Mesodermal cell (in vitro differentiated cells): ENCODE measurements at regions not wholly inside any gene's neighbourhood (a gene's known extent, or its start where the extent isn't known, plus 50 kb on each side); places are given as distances from the start of the nearest gene placed in this dataset.
"Not testable (repeated sequence)": the region's sequence is repeated elsewhere in the genome, so short reads cannot be mapped to it uniquely, and the experiment has no call there.

ENCODE experiments used
- H3K27ac ChIP-seq: 2 replicates; pipeline ENCODE4 v1.7.0; 2013; ENCODE audit warnings: mild to moderate bottlenecking, low read depth, low read length, moderate library complexity; ENCODE audit not compliant: severe bottlenecking
- H3K36me3 ChIP-seq: 2 replicates; pipeline ENCODE4 v1.7.1; 2013; ENCODE audit warnings: mild to moderate bottlenecking, low read length, moderate library complexity; ENCODE audit not compliant: control insufficient read depth, insufficient read depth
- H3K4me1 ChIP-seq: one replicate; pipeline ENCODE4 v1.7.1; 2013; ENCODE audit warnings: mild to moderate bottlenecking, low read length; ENCODE audit not compliant: insufficient read depth, control insufficient read depth, poor library complexity, severe bottlenecking
- H3K4me3 ChIP-seq: 2 replicates; pipeline ENCODE4 v1.7.0; 2013; ENCODE audit warnings: low read length, control low read depth, mild to moderate bottlenecking; ENCODE audit not compliant: insufficient read depth, poor library complexity, severe bottlenecking; ENCODE audit errors: extremely low read depth
- H3K9me3 ChIP-seq: 2 replicates; pipeline ENCODE4 v1.7.1; 2013; ENCODE audit warnings: mild to moderate bottlenecking, low read length, moderate library complexity; ENCODE audit not compliant: control insufficient read depth
- WGBS, 2 experiments: methylation state at CpG; one replicate each; pipeline ENCODE4 v1.1.5; 2013; ENCODE audit warnings: missing lambda C conversion rate in 2 of 2; ENCODE audit not compliant: insufficient coverage in 2 of 2; 5-methylcytosine and 5-hydroxymethylcytosine counted together

DNA sequence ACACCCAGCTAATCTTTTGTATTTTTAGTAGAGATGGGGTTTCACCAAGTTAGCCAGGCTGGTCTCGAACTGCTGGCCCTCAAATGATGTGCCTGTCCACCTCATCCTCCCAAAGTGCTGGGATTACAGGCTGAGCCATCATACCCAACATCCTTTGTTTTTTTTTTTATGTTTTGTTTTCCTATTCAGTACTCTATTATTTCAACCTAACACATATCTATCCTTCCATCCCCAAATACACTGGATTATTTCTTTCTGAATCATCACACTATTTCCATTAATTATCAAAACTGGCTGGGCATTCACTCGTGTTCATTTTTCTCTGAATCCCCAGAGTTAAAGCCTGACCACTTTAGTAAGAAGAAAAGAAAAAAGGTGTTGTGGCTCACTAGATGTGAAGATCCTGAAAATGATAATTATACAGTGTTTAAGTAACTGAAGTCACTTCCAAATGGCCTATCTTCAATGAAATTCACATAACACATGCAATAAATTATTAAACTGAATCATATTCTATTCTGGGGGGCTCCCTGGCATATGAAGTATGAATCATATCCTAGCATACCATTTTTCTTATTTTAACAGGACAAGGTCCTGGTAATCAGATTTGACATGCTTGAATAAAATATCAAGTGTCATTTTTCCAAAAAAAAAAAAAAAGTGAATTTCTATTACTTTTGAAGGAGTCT, 1754.2 kb downstream of the BRINP3 start:
- no peaks in the 10 kb centered on the region for H3K4me1 ChIP-seq
- no peak overlapping the region for H3K4me3 ChIP-seq
- no CpG with 5 or more reads among the region's 2 CpGs for WGBS, 2 experiments
- H3K9me3 ChIP-seq: no peaks in the 10 kb centered on the region
- no peak overlapping the region for H3K27ac ChIP-seq
- no peaks in the 10 kb centered on the region for H3K36me3 ChIP-seq

DNA sequence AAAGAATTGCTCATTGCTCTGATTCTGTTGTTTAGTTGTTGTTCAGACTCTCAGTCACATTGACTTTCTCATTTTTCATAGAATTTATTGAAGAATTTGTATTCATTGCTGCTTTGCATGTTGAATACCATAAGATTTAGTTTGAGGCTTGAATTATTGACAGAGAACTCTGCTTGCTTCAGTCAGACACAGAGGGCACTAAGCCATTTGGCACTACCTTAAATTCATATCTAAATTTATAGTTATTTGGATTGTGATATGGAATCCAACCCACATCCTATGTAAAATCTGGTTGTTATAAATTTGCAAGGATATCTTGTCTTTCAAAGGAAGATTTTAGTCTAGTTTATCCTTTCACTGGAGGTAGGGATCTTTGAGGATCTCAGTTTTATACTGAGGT, 1748.6 kb downstream of the BRINP3 start:
- Histone ChIP-seq H3K36me3 (no peaks in the 10 kb centered on the region), H3K9me3 (no peaks in the 10 kb centered on the region), H3K4me3 (no peak overlapping the region), H3K27ac (no peak overlapping the region), H3K4me1 (no peaks in the 10 kb centered on the region)

DNA sequence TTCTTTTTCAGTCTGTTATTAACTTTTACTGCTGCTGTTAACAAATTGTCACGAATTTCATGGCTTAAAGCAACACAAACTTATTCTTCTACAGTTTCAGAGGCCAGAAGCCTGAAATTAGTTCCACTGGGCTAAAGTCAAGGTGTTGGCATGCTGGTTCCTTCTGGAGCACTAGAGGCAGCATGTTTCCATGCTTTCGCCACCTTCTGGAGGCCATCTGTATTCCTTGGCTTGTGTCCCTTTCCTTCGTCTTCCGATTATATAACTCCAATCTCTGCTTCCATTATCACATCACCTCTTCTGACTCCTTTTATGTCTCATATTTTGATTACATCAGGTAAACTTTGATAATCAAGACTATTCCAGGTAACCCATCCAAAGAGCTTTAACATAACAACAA, 1742.1 kb downstream of the BRINP3 start:
- Histone ChIP-seq H3K4me3 (no peak overlapping the region), H3K36me3 (no peaks in the 10 kb centered on the region), H3K9me3 (no peaks in the 10 kb centered on the region), H3K4me1 (no peaks in the 10 kb centered on the region), H3K27ac (no peak overlapping the region)
- WGBS, 2 experiments: 79 to 88% methylated on average over 4 of the region's 4 CpGs

DNA sequence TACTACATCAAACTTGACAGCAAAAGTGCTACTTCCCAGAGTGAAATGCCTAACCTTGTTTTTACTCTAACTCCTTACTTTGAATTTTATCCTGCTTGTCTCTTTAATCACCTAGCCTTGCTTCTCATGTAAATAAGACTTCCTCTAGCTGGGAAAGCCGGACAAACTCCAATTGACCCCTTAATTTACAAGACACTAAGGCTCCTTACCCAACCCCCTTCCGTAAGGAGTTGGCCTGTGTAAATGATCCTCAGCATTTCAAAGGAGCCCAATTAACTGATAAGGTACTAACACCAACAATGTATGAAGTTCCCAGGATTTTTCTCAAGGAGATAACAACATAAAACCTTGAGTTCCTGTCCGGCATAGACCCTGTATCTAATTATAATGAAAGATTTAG, 1728.4 kb downstream of the BRINP3 start:
- H3K9me3 ChIP-seq: peaks cover 11% of the 10 kb centered on the region
- not testable (repeated sequence) for H3K36me3 ChIP-seq, H3K4me1 ChIP-seq, H3K4me3 ChIP-seq, H3K27ac ChIP-seq
- 61% methylated on average over 2 of the region's 3 CpGs; no CpG with 5 or more reads in 1 of the 2 experiments for WGBS, 2 experiments

DNA sequence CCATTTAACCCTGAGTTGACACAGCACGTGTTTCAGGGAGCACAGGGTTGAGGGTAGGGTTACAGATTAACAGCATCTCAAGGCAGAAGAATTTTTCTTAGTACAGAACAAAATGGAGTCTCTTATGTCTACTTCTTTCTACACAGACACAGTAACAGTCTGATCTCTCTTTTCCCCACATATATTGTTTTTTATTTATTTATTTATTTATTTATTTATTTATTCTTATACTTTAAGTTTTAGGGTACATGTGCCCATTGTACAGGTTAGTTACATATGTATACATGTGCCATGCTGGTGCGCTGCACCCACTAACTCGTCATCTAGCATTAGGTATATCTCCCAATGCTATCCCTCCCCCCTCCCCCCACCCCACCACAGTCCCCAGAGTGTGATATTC, 1725.6 kb downstream of the BRINP3 start:
- not testable (repeated sequence) for H3K4me1 ChIP-seq, H3K27ac ChIP-seq, H3K4me3 ChIP-seq, H3K36me3 ChIP-seq
- H3K9me3 ChIP-seq: peaks cover 11% of the 10 kb centered on the region
- no CpG with 5 or more reads among the region's 3 CpGs for WGBS, 2 experiments

DNA sequence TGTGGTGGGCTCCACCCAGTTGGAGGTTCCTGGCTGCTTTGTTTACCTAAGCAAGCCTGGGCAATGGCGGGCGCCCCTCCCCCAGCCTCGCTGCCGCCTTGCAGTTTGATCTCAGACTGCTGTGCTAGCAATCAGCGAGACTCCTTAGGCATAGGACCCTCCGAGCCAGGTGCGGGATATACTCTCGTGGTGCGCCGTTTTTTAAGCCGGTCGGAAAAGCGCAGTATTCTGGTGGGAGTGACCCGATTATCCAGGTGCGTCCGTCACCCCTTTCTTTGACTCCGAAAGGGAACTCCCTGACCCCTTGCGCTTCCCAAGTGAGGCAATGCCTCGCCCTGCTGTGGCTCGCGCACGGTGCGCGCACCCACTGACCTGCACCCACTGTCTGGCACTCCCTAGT, 1719.9 kb downstream of the BRINP3 start:
- H3K27ac ChIP-seq, H3K36me3 ChIP-seq, H3K4me1 ChIP-seq, H3K9me3 ChIP-seq, H3K4me3 ChIP-seq: not testable (repeated sequence)
- WGBS, 2 experiments: 78 to 94% methylated on average over 17 to 19 of the region's 24 CpGs

DNA sequence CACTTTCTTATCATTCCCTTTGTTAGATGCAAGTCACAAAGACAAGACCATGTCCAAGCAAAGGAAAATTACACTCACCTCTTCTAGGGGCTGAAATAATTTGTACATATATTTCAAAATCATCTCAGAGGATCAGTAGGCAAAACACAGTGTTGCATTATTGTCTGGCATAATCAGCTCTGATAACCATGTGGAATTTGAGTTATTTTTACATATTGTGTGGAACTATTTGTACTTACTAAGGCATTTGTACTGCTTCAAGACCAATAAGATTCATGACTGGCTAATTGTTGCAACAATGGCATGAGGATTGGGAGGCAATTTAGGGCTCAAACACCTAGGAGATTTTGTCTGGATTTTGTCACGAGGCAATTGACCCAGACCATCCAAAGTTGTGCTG, 1716.4 kb downstream of the BRINP3 start:
- Histone ChIP-seq H3K9me3 (no peaks in the 10 kb centered on the region), H3K36me3 (no peaks in the 10 kb centered on the region), H3K27ac (no peak overlapping the region), H3K4me3 (no peak overlapping the region), H3K4me1 (no peaks in the 10 kb centered on the region)
- WGBS, 2 experiments: 73 to 86% methylated on average over 1 of the region's 1 CpG

DNA sequence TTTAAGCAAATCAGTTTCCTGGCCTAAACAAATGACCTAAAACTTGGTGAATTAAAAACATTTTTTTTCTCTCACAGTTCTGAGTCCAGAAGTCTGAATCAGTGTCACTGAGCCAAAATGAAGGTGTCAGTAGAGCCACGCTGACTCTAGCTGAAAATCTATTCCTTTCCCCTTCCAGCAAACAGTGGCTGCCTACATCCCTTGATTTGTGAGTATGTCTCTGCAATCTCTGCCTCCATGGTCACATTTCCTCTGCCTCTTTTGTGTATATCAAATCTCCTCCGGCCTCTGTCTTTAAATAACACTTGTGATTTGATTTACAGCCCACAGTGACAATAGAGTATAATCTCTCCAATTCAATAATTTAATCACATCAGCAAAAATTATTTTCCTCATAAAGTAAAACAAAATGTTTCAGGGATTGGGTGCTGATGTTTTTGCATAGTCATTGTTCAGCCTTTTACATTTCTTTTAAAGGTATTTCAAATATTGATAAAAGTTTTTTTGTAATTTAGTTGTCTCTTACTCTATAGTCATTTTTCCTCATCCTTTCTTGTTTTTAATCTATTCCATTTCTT, 1715.4 kb downstream of the BRINP3 start:
- Histone ChIP-seq H3K36me3 (no peaks in the 10 kb centered on the region), H3K9me3 (no peaks in the 10 kb centered on the region), H3K27ac (no peak overlapping the region), H3K4me3 (no peak overlapping the region), H3K4me1 (no peaks in the 10 kb centered on the region)
- WGBS, 2 experiments: 82 to 93% methylated on average over 1 to 2 of the region's 2 CpGs

DNA sequence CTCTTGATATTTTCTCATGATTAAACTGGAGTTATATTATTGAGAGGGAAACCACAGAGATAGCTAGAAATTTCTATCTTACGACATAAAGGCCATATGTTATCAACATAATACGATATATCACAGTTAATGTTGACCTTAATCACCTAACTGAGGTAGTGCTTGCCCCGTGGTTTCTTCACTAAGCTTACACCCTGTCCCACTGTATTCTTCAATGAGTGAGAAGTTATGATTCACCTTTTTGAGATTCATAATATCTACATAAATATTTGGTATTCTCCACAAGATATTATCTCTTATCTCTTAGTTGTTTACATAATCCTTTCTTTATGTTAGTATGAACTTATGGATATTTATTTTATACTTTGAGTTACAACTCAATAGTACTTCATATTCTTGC, 1714.1 kb downstream of the BRINP3 start:
- no CpG with 5 or more reads among the region's 3 CpGs for WGBS, 2 experiments
- Histone ChIP-seq H3K36me3 (no peaks in the 10 kb centered on the region), H3K4me1 (no peaks in the 10 kb centered on the region), H3K4me3 (no peak overlapping the region), H3K9me3 (no peaks in the 10 kb centered on the region), H3K27ac (no peak overlapping the region)

DNA sequence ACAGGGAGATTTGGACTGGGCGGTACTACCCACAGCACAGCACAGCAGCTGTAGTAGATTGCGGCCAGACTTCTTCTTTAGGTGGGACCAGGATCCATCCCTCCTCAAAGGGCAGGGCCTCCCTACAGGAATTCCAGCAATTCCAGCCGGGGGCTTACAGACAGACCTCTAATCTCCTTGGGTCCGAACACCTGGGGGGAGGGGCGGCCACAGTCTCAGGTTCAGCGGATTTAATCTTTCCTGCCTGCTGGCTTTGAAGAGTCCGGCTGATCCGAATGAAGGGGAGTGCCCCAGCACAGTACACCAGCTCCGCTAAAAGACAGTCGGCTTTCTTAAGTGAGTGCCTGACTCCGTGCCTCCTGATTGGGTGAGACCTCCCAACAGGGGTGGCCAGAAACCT, 1708.5 kb downstream of the BRINP3 start:
- H3K9me3 ChIP-seq: no peaks in the 10 kb centered on the region
- no peak overlapping the region for H3K27ac ChIP-seq
- H3K36me3 ChIP-seq: no peaks in the 10 kb centered on the region
- WGBS, 2 experiments: 85 to 91% methylated on average over 8 to 9 of the region's 11 CpGs
- H3K4me1 ChIP-seq: no peaks in the 10 kb centered on the region
- no peak overlapping the region for H3K4me3 ChIP-seq

DNA sequence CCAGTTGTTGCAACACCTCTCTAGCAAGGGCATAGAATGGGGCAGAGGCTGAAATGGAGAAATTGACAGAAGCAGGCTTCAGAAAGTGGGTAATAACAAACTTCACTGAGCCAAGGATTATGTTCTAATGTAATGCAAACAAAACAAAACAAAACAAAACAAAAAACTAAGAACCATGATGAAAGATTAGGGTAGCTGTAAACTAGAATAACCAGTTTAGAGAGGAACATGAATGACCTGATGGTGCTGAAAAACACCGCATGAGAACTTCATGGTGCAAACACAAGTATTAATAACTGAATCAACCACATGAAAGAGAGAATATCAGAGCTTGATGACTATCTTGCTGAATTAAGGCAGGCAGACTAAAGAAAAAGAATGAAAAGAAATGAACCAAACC, 1707.7 kb downstream of the BRINP3 start:
- WGBS, 2 experiments: no CpG with 5 or more reads among the region's 1 CpG

More for the DNA sequence above, 1707.7 kb downstream of the BRINP3 start:
- Histone ChIP-seq H3K4me3 (no peak overlapping the region), H3K9me3 (no peaks in the 10 kb centered on the region), H3K4me1 (no peaks in the 10 kb centered on the region), H3K27ac (no peak overlapping the region), H3K36me3 (no peaks in the 10 kb centered on the region)
